ENCODE measurements at regions not wholly inside any gene's neighbourhood (a gene's known extent, or its start where the extent isn't known, plus 50 kb on each side); places are given as distances from the start of the nearest gene placed in this dataset.
A peak's percentile ranks its signal among the peaks of the same experiment; 100 is the strongest.

- 60% methylated on average over 1 of the region's 4 CpGs for WGBS (ENCODE audit: insufficient coverage)
Measured at GRCh38 chr6:82608781-82609180, 245.2 kb downstream of the TPBG start.

GRCh38 chr6:82611751-82612150, 248.1 kb downstream of the TPBG start:
- H3K4me1 Mint-ChIP-seq: no peaks in the 10 kb centered on the region
- TF ChIP-seq CTCF (IDR thresholded peaks at IDR 0.05): no peak
- no peaks in the 10 kb centered on the region for H3K9me3 Mint-ChIP-seq
- Histone ChIP-seq H3K27ac (ENCODE audit: low read depth in 1 of 2, low read length in 2 of 2) (no peak overlapping the region), H4K20me1 (ENCODE audit: insufficient read depth, low read length) (no peaks in the 10 kb centered on the region), H3K36me3 (replicated peaks in 1 of 2; ENCODE audit: control insufficient read depth in 1 of 2, insufficient read depth in 2 of 2, low read length in 2 of 2) (no peaks in the 10 kb centered on the region), H3K4me1 (ENCODE audit: control insufficient read depth in 1 of 2, insufficient read depth in 2 of 2, low read length in 2 of 2) (no peaks in the 10 kb centered on the region), H2AFZ (ENCODE audit: insufficient read depth, low read depth, low read length, poor library complexity, severe bottlenecking) (no peak overlapping the region), H3K9me3 (replicated peaks in 1 of 2; ENCODE audit: control insufficient read depth in 1 of 2, insufficient read depth in 1 of 2, low read length in 2 of 2) (no peaks in the 10 kb centered on the region), H3K27me3 (ENCODE audit: control insufficient read depth in 2 of 2, insufficient read depth in 2 of 2, low read length in 2 of 2) (no peaks in the 10 kb centered on the region), H3K4me2 (replicated peaks; ENCODE audit: extremely low read depth, low read length, poor library complexity, severe bottlenecking) (no peak overlapping the region), H3K79me2 (ENCODE audit: insufficient read depth, low read length) (no peaks in the 10 kb centered on the region), H3K9ac (ENCODE audit: insufficient read depth, low read length, poor library complexity, severe bottlenecking) (no peak overlapping the region), H3K4me3 (replicated peaks in 1 of 3; ENCODE audit: low read depth in 2 of 3, low read length in 3 of 3) (no peak overlapping the region)
- no peak overlapping the region for H3K27ac Mint-ChIP-seq
- peaks cover 0 to 1% (median 0%) of the 10 kb centered on the region in 3 donors for H3K27me3 Mint-ChIP-seq (ENCODE audit: low read depth in 3 of 3)
- 100% methylated on average over 1 of the region's 1 CpG for WGBS (ENCODE audit: insufficient coverage)
- H3K36me3 Mint-ChIP-seq: no peaks in the 10 kb centered on the region
- intact Hi-C loops (cut with micrococcal nuclease): no loop called here
- H3K4me3 Mint-ChIP-seq: no peak overlapping the region
- DNase-seq: no peak

More at GRCh38 chr6:82608781-82609180, 245.2 kb downstream of the TPBG start:
- no peak overlapping the region for H2AFZ ChIP-seq (ENCODE audit: insufficient read depth, low read depth, low read length, poor library complexity, severe bottlenecking)
- Mint-ChIP-seq H3K4me1 (no peaks in the 10 kb centered on the region), H3K27ac (peak overlapping the region in 1 of 7 donors; percentile 43), H3K27me3 (ENCODE audit: low read depth in 3 of 3) (peaks cover 0 to 1% (median 0%) of the 10 kb centered on the region in 3 donors), H3K4me3 (no peak overlapping the region), H3K36me3 (no peaks in the 10 kb centered on the region), H3K9me3 (peaks cover 0 to 2% (median 0%) of the 10 kb centered on the region in 7 donors)
- no peaks in the 10 kb centered on the region for H3K27me3 ChIP-seq (ENCODE audit: control insufficient read depth in 2 of 2, insufficient read depth in 2 of 2, low read length in 2 of 2)
- no peak for TF ChIP-seq CTCF (IDR thresholded peaks at IDR 0.05)
- DNase-seq: no peak
- H3K4me3 ChIP-seq (replicated peaks in 1 of 3; ENCODE audit: low read depth in 2 of 3, low read length in 3 of 3): no peak overlapping the region
- H3K4me2 ChIP-seq (replicated peaks; ENCODE audit: extremely low read depth, low read length, poor library complexity, severe bottlenecking): no peak overlapping the region
- H3K9me3 ChIP-seq (replicated peaks in 1 of 2; ENCODE audit: control insufficient read depth in 1 of 2, insufficient read depth in 1 of 2, low read length in 2 of 2): no peaks in the 10 kb centered on the region
- no peaks in the 10 kb centered on the region for H4K20me1 ChIP-seq (ENCODE audit: insufficient read depth, low read length)
- no peaks in the 10 kb centered on the region for H3K36me3 ChIP-seq (replicated peaks in 1 of 2; ENCODE audit: control insufficient read depth in 1 of 2, insufficient read depth in 2 of 2, low read length in 2 of 2)
- no peak overlapping the region for H3K9ac ChIP-seq (ENCODE audit: insufficient read depth, low read length, poor library complexity, severe bottlenecking)
- intact Hi-C loops (cut with micrococcal nuclease): no loop called here
- H3K27ac ChIP-seq (ENCODE audit: low read depth in 1 of 2, low read length in 2 of 2): no peak overlapping the region
- H3K4me1 ChIP-seq (ENCODE audit: control insufficient read depth in 1 of 2, insufficient read depth in 2 of 2, low read length in 2 of 2): no peaks in the 10 kb centered on the region
- H3K79me2 ChIP-seq (ENCODE audit: insufficient read depth, low read length): no peaks in the 10 kb centered on the region
